HG03066 (cell line): ENCODE measurements at regions not wholly inside any gene's neighbourhood (a gene's known extent, or its start where the extent isn't known, plus 50 kb on each side); places are given as distances from the start of the nearest gene placed in this dataset.
"Not testable (repeated sequence)": the region's sequence is repeated elsewhere in the genome, so short reads cannot be mapped to it uniquely, and the experiment has no call there.

Experiments
- ATAC-seq: cut with Tn5 transposase; IDR thresholded peaks from one replicate; pipeline ENCODE4 v1.9.1; 2021; ENCODE audit warnings: low read depth; ENCODE audit not compliant: unreplicated experiment

- ATAC-seq = no peak
Measured at GRCh38 chr12:4822572-4822971, 87.1 kb upstream of the KCNA1 start.

DNA sequence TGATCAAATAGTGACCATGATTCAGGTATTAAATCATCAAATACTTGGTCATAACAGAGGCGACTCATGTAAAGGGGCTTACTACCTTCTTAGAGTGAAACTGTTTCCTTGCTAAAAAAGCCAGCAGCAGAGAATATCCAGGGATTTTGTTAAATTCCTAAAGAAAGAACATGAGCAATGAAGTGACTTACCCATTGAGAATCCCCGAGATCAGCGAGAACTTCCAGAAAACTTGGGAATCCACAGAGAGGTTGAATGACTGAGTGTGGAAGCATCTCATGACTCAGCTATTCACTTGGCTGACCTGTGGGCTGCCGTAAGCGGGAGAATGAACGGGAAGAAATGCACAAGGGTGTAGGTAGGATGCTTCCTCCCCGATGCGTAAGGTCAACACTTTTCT, 85.3 kb upstream of the KCNA1 start:
- ATAC-seq = no peak

- no peak for ATAC-seq
Measured at GRCh38 chr12:4825011-4825858, 84.5 kb upstream of the KCNA1 start.

- no peak for ATAC-seq
Measured at GRCh38 chr12:4826909-4827308, 82.8 kb upstream of the KCNA1 start.

- ATAC-seq = no peak
Measured at GRCh38 chr12:4828176-4828575, 81.5 kb upstream of the KCNA1 start.

DNA sequence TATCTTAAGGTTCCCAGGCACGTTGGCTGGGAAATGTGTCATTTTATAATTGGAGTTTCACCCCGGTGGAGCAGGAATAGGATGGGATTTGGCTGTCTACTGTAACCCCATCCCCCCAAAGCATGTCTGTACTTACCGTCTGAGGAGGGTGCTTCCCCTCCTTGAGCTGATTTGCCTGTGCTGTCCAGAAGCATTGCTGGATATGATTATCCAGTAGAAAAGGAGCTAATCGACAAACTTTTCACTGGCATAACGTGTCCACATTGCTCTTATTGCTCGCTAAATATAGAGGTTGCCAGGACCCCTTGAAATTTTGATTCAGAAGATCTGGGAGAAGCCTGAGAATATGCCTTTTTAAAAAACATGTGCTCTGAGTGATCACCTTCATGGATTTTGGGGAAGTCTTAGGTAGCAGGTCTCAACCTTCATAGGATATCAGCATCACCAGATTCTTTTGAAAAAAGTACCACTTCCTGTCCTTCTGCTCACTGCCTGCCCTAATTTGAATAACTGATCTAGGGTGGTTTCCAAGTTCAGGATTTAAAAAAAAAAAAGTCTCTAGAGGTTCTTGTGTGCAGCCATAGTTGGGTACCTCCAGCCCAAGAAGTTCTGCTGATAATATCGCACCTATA, 80.4 kb upstream of the KCNA1 start:
- peak; percentile 70 for ATAC-seq

DNA sequence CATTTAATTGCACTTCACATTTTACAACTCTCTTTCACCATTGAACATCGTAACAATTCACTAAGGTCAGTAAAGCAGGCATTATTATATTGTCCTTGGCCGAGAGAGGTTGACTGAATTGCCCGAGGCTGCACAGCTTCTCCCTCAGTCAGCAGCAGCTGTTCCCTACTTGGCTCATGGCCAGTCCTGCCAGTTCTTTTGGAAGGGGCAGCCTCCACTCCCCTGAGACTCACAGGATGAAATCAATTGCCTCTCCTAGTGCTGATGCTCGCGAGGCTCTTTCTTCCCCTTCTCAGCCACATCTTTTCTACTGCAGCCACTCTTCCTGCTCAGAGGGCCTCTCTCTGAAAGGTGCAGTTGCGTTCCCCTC, 79.9 kb upstream of the KCNA1 start:
- peak; percentile 15 for ATAC-seq

GRCh38 chr12:4830556-4831210, 79.0 kb upstream of the KCNA1 start:
- ATAC-seq = no peak

GRCh38 chr12:4833053-4833452, 76.7 kb upstream of the KCNA1 start:
- no peak for ATAC-seq

DNA sequence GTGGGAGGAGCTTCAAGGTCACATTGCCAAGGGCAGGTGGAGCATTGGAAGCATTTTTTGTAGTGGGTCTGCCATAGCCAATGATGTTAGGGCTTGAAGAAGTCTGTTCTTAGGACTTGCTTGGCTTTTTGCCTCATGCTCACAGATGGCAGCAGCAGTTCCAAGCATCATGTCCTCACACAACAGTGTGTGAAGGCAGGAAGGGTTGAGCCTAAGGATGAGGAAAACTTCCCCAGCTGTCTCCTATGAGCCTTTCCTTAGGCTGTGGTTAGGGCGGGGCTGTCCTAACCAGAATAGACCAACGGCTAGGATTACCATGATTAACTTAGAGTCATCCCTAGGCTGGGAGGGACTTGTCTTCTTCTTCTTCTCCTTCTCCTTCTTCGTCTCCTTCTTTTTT, 76.2 kb upstream of the KCNA1 start:
- ATAC-seq = no peak

GRCh38 chr12:4842401-4842800, 67.3 kb upstream of the KCNA1 start:
- ATAC-seq = not testable (repeated sequence)

DNA sequence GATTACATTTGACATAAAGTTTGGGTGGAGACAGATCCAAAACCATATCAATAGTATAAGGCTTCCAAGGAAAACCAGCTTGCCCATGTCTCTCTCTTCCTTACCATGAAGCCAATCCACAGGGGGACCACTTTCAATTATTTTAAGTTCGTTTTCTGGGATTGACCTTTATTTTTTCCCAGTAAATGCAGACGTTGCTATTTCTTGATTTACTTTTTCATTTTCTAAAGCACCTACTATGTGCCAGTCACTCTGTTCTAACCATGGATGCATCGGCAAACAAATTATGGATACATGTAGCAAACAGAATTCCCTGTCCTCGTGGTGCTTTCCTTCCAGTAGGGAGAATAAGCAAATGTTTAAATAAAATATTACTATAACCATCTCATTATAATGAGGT, 65.8 kb upstream of the KCNA1 start:
- ATAC-seq = no peak

DNA sequence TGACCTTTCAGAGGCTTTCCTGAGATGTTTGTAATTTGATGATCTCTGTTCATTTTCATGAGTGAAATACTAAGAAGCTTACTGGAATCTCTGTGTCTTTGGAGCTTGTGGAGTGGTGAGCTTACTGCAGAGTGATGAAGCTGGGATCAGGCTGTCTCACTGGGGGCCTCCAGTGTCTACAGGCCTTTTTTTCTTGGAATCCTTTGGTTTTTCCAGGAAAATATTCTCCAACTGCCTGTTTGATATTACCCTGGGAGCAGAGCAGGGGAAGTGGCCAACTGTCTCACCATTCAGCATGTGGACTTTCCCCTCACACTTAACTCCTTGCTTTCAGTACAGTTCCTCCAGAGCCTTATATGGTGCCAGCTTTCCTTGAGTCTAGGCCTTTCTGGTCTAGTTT, 62.0 kb upstream of the KCNA1 start:
- no peak for ATAC-seq

DNA sequence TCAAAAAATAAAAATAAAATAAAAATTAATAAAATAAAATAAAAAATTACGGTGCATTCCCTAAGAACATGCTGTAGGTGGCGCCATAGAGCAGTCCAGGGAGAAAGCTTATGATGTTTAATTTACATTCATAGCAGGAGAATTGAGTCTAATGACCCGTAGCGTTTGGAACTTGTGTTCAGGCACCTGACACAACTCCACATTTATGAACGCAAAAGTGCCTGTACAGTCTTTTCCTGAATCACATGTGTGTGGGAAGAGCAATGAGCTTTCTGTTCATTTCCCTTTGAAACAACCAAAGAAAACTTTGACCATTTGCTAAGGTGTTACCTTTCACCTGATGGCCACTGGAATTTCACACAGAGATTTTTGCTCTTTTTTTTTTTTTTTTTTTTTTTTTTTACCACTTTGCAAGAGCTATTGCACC, 60.6 kb upstream of the KCNA1 start:
- no peak for ATAC-seq

GRCh38 chr12:4849795-4850345, 59.8 kb upstream of the KCNA1 start:
- ATAC-seq = no peak

DNA sequence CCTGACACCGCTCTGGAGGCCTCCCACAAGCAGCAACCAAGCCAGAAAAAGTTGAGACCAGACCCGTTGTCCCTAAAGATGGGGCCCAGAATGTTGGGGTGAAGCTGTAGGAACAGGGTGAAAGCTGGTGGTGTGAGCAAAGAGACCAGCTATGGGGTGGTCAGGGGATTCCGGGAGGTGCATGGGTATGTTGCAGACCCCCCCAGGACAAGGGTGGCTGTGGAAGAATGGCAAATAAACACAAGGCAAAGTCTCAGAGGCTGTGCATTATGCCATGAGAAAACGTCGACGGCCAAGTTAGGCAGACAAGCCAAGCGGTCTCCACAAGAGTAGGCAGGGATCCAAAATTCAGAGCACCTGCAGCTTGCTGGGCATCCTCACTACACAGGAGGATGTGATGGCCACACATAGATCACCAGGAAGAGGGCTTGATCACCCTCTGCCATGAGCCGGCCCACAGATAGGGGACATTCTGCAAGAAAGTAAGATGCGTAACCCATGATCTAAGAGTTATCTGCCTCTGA, 58.8 kb upstream of the KCNA1 start:
- ATAC-seq = no peak

DNA sequence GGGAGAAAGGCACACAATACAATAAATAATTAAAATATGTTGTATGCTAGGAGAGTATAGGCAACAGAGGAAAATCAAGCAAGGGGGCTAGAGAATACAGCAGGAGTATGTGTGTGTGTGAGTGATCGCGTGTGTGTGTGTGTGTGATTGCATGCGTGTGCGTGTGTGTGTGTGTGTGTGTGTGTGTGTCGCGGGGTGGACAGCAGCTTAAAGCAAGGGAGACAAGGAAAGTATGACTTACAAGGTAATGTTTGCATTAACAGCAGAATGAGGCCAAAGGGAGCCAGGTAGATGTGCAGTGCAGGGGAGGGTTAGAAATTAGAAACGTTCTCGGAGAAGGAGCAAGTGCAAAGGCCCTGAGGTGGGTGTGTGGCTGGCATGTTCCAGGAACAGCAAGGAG, 57.4 kb upstream of the KCNA1 start:
- ATAC-seq = no peak

DNA sequence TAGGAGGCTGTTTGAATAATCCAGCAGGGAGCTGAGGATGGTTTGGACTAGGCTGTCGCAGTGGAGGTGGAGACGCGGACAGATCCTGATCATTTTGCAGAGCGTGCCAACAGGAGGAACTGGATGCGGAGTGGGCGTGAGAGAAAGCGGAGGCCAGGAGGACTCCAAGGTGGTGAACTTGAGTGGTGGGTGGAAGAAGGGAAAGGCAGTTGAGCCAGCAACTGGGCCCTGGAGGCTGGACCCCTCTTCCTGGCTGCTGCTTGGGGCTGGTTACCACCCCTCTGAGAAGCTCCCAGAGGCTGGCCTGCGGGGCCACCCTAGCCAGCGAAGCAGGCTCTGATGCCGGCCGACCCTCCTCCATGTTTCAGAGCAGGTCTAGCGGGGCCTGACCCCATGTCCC, 56.8 kb upstream of the KCNA1 start:
- no peak for ATAC-seq

DNA sequence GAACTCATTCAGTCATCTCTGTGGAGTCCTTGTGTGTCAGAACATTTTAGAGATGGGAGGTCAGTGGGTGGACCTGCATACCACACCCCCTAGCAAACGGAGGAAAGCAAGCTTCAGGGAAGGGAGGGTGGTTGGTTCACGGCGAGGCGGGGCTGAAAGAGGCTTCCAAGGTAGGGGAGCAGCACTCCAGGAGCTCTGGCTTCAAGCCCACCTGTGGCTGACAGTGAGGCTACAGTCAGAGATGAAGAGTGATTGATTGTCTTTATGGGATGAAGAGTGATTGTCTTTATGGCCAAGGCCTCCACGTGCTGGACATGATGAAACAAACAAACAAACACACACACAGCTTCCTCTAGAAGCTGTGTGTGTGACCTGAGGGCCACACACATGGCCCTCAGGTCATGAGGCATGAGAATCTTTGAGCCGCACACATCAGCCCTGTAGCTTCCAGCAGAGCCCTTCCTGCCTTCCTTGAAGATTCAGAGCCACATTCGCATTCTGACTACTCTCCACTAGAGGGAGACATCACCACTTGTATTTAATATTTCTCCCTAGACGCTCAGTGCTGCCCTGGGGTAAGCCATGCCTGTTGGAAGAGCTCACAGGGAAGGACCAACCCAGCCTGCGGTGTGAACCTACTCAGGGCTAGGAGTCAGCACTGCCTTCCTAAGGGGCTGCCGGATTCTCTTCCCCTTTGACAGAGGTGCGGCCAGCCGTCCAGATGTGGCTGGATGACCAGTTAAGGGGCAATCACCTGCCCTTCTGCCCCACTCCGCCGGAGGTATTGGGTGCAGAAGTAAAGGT, 54.4 kb upstream of the KCNA1 start:
- no peak for ATAC-seq

GRCh38 chr12:4856596-4856995, 53.1 kb upstream of the KCNA1 start:
- no peak for ATAC-seq
